Fibroblast of mammary gland (primary cell): ENCODE measurements at regions not wholly inside any gene's neighbourhood (a gene's known extent, or its start where the extent isn't known, plus 50 kb on each side); places are given as distances from the start of the nearest gene placed in this dataset.

Experiments
- DNase-seq: peaks from one replicate; pipeline ENCODE4 v3.0.0-alpha.2; 2010; ENCODE audit warnings: low read depth
- H3K4me3 ChIP-seq: 2 replicates; pipeline ENCODE4 v1.5.1; 2011; ENCODE audit warnings: low read depth, mild to moderate bottlenecking, low read length, moderate library complexity; ENCODE audit not compliant: control insufficient read depth
- TF ChIP-seq, protein P1 (sequence below): conservative IDR thresholded peaks from 2 replicates; pipeline ENCODE4 v1.5.1; 2011; ENCODE audit warnings: low read depth, low read length, inconsistent platforms; ENCODE audit not compliant: control insufficient read depth, insufficient read depth

DNA sequence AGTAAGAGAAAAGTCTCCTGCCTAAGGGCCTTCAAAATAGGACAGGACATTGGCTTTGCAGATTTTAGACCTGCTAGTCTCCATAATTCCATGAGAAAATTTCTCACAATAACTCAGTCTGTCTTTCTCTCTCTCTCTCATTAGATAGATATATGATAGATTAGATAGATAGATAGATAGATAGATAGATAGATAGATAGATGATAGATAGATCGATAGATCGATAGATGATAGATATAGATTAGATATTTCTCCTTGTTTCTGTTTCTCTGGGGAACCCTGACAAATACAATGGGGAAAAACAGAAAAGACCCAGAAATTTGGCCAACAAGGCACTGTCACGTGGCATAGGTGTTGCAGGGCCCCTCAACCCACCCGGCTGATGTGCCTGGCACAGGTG, 84.4 kb upstream of the ALDH1B1 start:
- no peak overlapping the region for H3K4me3 ChIP-seq
- TF ChIP-seq, protein P1, sequence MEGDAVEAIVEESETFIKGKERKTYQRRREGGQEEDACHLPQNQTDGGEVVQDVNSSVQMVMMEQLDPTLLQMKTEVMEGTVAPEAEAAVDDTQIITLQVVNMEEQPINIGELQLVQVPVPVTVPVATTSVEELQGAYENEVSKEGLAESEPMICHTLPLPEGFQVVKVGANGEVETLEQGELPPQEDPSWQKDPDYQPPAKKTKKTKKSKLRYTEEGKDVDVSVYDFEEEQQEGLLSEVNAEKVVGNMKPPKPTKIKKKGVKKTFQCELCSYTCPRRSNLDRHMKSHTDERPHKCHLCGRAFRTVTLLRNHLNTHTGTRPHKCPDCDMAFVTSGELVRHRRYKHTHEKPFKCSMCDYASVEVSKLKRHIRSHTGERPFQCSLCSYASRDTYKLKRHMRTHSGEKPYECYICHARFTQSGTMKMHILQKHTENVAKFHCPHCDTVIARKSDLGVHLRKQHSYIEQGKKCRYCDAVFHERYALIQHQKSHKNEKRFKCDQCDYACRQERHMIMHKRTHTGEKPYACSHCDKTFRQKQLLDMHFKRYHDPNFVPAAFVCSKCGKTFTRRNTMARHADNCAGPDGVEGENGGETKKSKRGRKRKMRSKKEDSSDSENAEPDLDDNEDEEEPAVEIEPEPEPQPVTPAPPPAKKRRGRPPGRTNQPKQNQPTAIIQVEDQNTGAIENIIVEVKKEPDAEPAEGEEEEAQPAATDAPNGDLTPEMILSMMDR: no peak
- no peak for DNase-seq

GRCh38 chr9:38306899-38307298, 85.6 kb upstream of the ALDH1B1 start:
- DNase-seq: no peak
- H3K4me3 ChIP-seq: no peak overlapping the region
- TF ChIP-seq, protein P1: no peak

DNA sequence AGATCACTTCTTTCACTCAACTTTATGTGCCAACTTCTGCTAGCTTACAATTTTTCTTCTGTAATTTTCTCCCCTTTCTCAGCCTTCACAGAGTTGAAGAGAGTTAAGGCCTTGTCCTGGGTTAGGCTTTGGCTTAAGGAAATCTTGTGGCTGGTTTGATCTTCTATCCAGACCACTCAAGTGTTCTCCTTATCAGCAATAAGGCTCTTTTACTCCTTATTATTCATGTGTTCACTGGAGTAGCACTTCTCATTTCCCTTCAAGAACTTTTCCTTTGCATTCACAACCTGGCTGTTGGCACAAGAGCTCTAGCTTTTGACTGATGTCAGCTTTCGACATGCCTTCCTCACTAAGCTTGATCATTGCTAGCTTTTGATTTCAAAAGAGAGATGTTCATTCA, 86.9 kb upstream of the ALDH1B1 start:
- DNase-seq: no peak
- no peak overlapping the region for H3K4me3 ChIP-seq
- TF ChIP-seq, protein P1: no peak

DNA sequence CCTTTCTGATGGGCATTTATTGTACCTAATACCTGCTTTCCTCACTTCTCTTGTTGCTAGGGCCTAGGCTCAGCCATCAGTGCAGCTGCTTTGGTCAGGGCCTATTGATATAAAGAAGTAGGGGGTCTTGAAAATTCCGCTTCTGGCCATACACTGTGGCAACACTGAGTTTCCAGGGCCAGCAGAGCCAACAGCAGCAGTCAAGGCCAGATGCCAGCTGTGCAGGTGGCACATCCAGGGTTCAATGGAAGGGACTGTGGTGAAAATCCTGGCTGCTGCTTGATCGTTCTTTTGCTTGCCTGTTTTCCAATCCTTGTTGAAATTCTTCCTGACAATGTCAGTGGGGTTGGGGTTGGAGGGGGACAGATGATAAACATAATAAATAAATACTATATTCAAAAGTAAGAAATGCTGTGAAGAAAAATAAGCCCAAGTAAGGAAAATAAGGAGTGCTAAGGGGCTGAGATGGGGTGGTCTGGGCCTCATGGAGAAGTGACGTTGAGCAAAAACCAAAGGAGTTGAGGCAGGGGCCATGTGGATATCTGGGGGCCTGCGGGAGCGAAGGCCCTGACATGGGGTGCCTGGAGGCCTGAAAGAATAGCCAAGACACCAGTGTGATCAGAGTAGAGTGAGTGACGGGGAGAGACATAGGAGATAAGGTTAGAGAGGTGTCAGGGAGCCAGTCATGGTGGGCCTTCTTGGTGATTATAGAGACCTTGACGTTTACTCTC, 91.0 kb upstream of the ALDH1B1 start:
- no peak for DNase-seq
- H3K4me3 ChIP-seq: no peak overlapping the region
- TF ChIP-seq, protein P1: no peak

DNA sequence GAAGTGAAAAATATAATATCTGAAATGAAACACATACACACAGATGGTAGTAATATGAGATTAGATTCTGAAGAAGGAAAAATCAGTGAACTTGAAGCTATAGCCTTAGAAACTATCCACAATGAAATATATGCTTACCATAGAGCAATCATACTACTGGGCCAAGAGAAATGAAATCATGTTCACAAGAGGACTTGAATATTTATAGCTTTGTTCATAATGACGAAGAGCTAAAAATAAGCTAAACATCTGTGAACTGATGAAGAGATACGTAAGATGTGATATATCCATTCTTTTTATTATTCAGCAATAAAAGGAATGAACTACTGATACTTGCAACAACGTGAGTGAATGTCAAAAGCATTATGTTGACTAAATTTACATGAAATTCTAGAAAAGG, 92.6 kb upstream of the ALDH1B1 start:
- H3K4me3 ChIP-seq: no peak overlapping the region
- no peak for DNase-seq

GRCh38 chr9:38298904-38299303, 93.6 kb upstream of the ALDH1B1 start:
- no peak for DNase-seq
- TF ChIP-seq, protein P1: no peak
- H3K4me3 ChIP-seq: no peak overlapping the region

More for the DNA sequence above, 92.6 kb upstream of the ALDH1B1 start:
- TF ChIP-seq, protein P1: no peak
